HG03520 (cell line): ENCODE measurements at regions not wholly inside any gene's neighbourhood (a gene's known extent, or its start where the extent isn't known, plus 50 kb on each side); places are given as distances from the start of the nearest gene placed in this dataset.

ENCODE experiments used
- ATAC-seq: cut with Tn5 transposase; IDR thresholded peaks from one replicate; pipeline ENCODE4 v1.9.1; 2021; ENCODE audit warnings: mild to moderate bottlenecking, moderate library complexity; ENCODE audit not compliant: unreplicated experiment

- no peak for ATAC-seq
These were observed 341.0 kb downstream of the SEC14L1 start for GRCh38 chr17:77481476-77482374.

- ATAC-seq = no peak
These were observed 341.8 kb downstream of the SEC14L1 start for GRCh38 chr17:77482375-77483127.

- ATAC-seq = no peak
These were observed 342.4 kb downstream of the SEC14L1 start for GRCh38 chr17:77483128-77483598.

- no peak for ATAC-seq
These were observed 343.3 kb downstream of the SEC14L1 start for GRCh38 chr17:77484111-77484510.

GRCh38 chr17:77485089-77485833, 344.5 kb downstream of the SEC14L1 start:
- ATAC-seq = no peak

GRCh38 chr17:77487211-77487629, 346.5 kb downstream of the SEC14L1 start:
- no peak for ATAC-seq

- ATAC-seq = no peak
These were observed 347.1 kb downstream of the SEC14L1 start for GRCh38 chr17:77487677-77488530.

- ATAC-seq = no peak
These were observed 347.9 kb downstream of the SEC14L1 start for GRCh38 chr17:77488531-77489238.

GRCh38 chr17:77489239-77489892, 348.6 kb downstream of the SEC14L1 start:
- no peak for ATAC-seq

GRCh38 chr17:77489893-77490255, 349.1 kb downstream of the SEC14L1 start:
- no peak for ATAC-seq

GRCh38 chr17:77490361-77491183, 349.8 kb downstream of the SEC14L1 start:
- ATAC-seq = no peak

- no peak for ATAC-seq
These were observed 351.2 kb downstream of the SEC14L1 start for GRCh38 chr17:77491921-77492445.

- no peak for ATAC-seq
These were observed 351.9 kb downstream of the SEC14L1 start for GRCh38 chr17:77492446-77493237.

- ATAC-seq = no peak
These were observed 352.6 kb downstream of the SEC14L1 start for GRCh38 chr17:77493238-77493820.

- no peak for ATAC-seq
These were observed 353.3 kb downstream of the SEC14L1 start for GRCh38 chr17:77493901-77494663.
